ENCODE measurements at regions not wholly inside any gene's neighbourhood (a gene's known extent, or its start where the extent isn't known, plus 50 kb on each side); places are given as distances from the start of the nearest gene placed in this dataset.

DNA sequence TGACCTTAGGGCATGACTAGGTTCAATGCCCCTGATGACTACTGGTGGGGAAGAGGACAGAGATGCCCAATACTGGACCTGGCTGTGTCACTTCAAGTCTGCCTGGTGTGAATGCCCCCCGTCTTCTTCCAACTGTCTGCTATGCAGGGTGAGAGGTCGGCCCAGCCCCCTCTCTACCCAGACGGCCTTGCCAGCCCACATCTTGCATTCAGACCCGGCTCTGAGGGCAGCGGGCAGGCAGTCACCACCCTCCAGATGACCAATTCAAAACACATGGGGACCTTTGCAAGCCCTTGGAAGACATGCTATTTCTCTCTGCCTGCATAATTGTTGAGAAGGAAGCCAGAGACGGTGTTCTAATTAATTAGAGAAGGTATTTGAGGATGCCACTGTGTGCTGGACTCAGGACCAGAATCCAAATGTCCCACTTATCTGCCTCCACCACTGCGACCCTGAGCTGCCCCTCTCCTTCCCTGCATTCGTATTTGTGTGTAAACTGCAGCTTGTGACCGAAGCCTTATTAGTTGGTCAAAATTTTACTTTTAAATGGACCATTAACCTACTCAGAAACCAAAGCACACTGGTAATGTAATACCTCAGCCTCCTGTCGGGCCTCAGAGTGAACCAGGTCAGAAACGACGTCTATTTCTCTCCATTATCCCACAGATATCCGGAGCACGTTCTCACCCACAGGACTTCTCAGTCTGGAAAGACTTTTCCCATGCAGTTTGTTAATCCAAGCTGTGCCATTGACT is 407.0 kb downstream of the ZNF536 start:
- TF ChIP-seq, protein P1, sequence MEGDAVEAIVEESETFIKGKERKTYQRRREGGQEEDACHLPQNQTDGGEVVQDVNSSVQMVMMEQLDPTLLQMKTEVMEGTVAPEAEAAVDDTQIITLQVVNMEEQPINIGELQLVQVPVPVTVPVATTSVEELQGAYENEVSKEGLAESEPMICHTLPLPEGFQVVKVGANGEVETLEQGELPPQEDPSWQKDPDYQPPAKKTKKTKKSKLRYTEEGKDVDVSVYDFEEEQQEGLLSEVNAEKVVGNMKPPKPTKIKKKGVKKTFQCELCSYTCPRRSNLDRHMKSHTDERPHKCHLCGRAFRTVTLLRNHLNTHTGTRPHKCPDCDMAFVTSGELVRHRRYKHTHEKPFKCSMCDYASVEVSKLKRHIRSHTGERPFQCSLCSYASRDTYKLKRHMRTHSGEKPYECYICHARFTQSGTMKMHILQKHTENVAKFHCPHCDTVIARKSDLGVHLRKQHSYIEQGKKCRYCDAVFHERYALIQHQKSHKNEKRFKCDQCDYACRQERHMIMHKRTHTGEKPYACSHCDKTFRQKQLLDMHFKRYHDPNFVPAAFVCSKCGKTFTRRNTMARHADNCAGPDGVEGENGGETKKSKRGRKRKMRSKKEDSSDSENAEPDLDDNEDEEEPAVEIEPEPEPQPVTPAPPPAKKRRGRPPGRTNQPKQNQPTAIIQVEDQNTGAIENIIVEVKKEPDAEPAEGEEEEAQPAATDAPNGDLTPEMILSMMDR (conservative IDR thresholded peaks at IDR 0.05; ENCODE audit: low read length): no peak
- TF ChIP-seq EZH2phosphoT487 (IDR thresholded peaks at IDR 0.05; ENCODE audit: borderline replicate concordance, low read depth, low read length): no peak
